Right renal cortex interstitium (tissue), 3 donors: ENCODE measurements at regions not wholly inside any gene's neighbourhood (a gene's known extent, or its start where the extent isn't known, plus 50 kb on each side); places are given as distances from the start of the nearest gene placed in this dataset.
"Not testable (repeated sequence)": the region's sequence is repeated elsewhere in the genome, so short reads cannot be mapped to it uniquely, and the experiment has no call there.

ENCODE experiments used
- DNase-seq, 3 donors: peaks; one replicate each; pipeline ENCODE4 v3.0.0-alpha.2; 2013; ENCODE audit warnings: low read depth in 3 of 3, low spot score in 2 of 3

- no peak for DNase-seq
These were observed 135.7 kb upstream of the COX7C start for GRCh38 chr5:86482008-86482407.

- DNase-seq: no peak
These were observed 124.0 kb upstream of the COX7C start for GRCh38 chr5:86493777-86494176.

GRCh38 chr5:86500947-86501346 is 116.8 kb upstream of the COX7C start:
- no peak for DNase-seq

GRCh38 chr5:86507574-86507973 is 110.2 kb upstream of the COX7C start:
- no peak for DNase-seq

- DNase-seq: not testable (repeated sequence)
These were observed 107.3 kb upstream of the COX7C start for GRCh38 chr5:86510330-86510915.

GRCh38 chr5:86523718-86524117 is 94.0 kb upstream of the COX7C start:
- no peak for DNase-seq

GRCh38 chr5:86525622-86526021 is 92.1 kb upstream of the COX7C start:
- DNase-seq: no peak

GRCh38 chr5:86526811-86527348 is 90.9 kb upstream of the COX7C start:
- DNase-seq: no peak

- no peak for DNase-seq
These were observed 85.3 kb upstream of the COX7C start for GRCh38 chr5:86532429-86532828.

GRCh38 chr5:86536396-86536795 is 81.3 kb upstream of the COX7C start:
- DNase-seq: no peak

GRCh38 chr5:86542532-86542931 is 75.2 kb upstream of the COX7C start:
- no peak for DNase-seq

- no peak for DNase-seq
These were observed 71.7 kb upstream of the COX7C start for GRCh38 chr5:86546044-86546443.

- DNase-seq: no peak
These were observed 71.2 kb upstream of the COX7C start for GRCh38 chr5:86546582-86546981.

GRCh38 chr5:86554638-86555037 is 63.1 kb upstream of the COX7C start:
- no peak for DNase-seq

- DNase-seq: no peak
These were observed 59.8 kb upstream of the COX7C start for GRCh38 chr5:86557920-86558319.

GRCh38 chr5:86565197-86565789 is 52.4 kb upstream of the COX7C start:
- no peak for DNase-seq

GRCh38 chr5:86566030-86566429 is 51.7 kb upstream of the COX7C start:
- DNase-seq: not testable (repeated sequence)
